BLaER1 treated with 17β-estradiol and CSF1 and Interleukin-3, amounts not matched to agents 10 nM and 100 nM (cell line): ENCODE measurements at regions not wholly inside any gene's neighbourhood (a gene's known extent, or its start where the extent isn't known, plus 50 kb on each side); places are given as distances from the start of the nearest gene placed in this dataset.

Source experiments
- H3K27ac ChIP-seq, 11 experiments: shearing (Covaris generic); formaldehyde crosslinking; 2 replicates each; pipeline ENCODE4 v1.8.1; 2022
- H3K27me3 ChIP-seq, 11 experiments: shearing (Covaris generic); formaldehyde crosslinking; 2 replicates each; pipeline ENCODE4 v1.8.1; 2022
- H3K36me3 ChIP-seq, 11 experiments: shearing (Covaris generic); formaldehyde crosslinking; 2 replicates each; pipeline ENCODE4 v1.8.1; 2022
- H3K4me1 ChIP-seq, 10 experiments: shearing (Covaris generic); formaldehyde crosslinking; 2 replicates each; pipeline ENCODE4 v1.8.1; 2022
- H3K4me2 ChIP-seq, 11 experiments: shearing (Covaris generic); formaldehyde crosslinking; 2 replicates each; pipeline ENCODE4 v1.8.1; 2022
- H3K4me3 ChIP-seq, 10 experiments: shearing (Covaris generic); formaldehyde crosslinking; 2 replicates each; pipeline ENCODE4 v1.8.1; 2022
- H3K9ac ChIP-seq, 11 experiments: shearing (Covaris generic); formaldehyde crosslinking; 2 replicates each; pipeline ENCODE4 v1.8.1; 2022
- H3K9me3 ChIP-seq, 11 experiments: shearing (Covaris generic); formaldehyde crosslinking; replicated peaks in 1 of 11; 2 replicates each; pipeline ENCODE4 v1.8.1; 2022
- H4K20me1 ChIP-seq, 11 experiments: shearing (Covaris generic); formaldehyde crosslinking; 2 replicates each; pipeline ENCODE4 v1.8.1; 2022
- Cebpa-rat ChIP-seq, 11 experiments: shearing (Covaris generic); IDR thresholded peaks; 2 replicates each; pipeline ENCODE4 v1.8.1; 2022

- H3K27ac ChIP-seq: no peak overlapping the region
- H4K20me1 ChIP-seq: no peaks in the 10 kb centered on the region
- H3K4me2 ChIP-seq: no peak overlapping the region
- no peak for TF ChIP-seq Cebpa-rat (IDR thresholded peaks at IDR 0.05)
- no peaks in the 10 kb centered on the region for H3K36me3 ChIP-seq
- no peaks in the 10 kb centered on the region for H3K9me3 ChIP-seq
- no peaks in the 10 kb centered on the region for H3K4me1 ChIP-seq
- no peaks in the 10 kb centered on the region for H3K27me3 ChIP-seq
- H3K9ac ChIP-seq: no peak overlapping the region
- no peak overlapping the region for H3K4me3 ChIP-seq
Measured at GRCh38 chr16:49967012-49967559, 57.9 kb upstream of the CNEP1R1 start.

GRCh38 chr16:49969091-49970030, 55.7 kb upstream of the CNEP1R1 start:
- TF ChIP-seq Cebpa-rat (IDR thresholded peaks at IDR 0.05): no peak
- Histone ChIP-seq H3K36me3 (no peaks in the 10 kb centered on the region), H3K4me1 (no peaks in the 10 kb centered on the region), H3K4me2 (no peak overlapping the region), H3K4me3 (no peak overlapping the region), H3K27ac (no peak overlapping the region), H3K27me3 (no peaks in the 10 kb centered on the region), H4K20me1 (no peaks in the 10 kb centered on the region), H3K9me3 (no peaks in the 10 kb centered on the region), H3K9ac (no peak overlapping the region)

- Histone ChIP-seq H3K36me3 (no peaks in the 10 kb centered on the region), H3K27ac (no peak overlapping the region), H3K27me3 (no peaks in the 10 kb centered on the region), H3K9me3 (no peaks in the 10 kb centered on the region), H3K9ac (no peak overlapping the region), H4K20me1 (no peaks in the 10 kb centered on the region), H3K4me3 (no peak overlapping the region), H3K4me1 (no peaks in the 10 kb centered on the region), H3K4me2 (no peak overlapping the region)
- TF ChIP-seq Cebpa-rat (IDR thresholded peaks at IDR 0.05): no peak
Measured at GRCh38 chr16:49970797-49971431, 54.1 kb upstream of the CNEP1R1 start.

GRCh38 chr16:49972280-49972679, 52.7 kb upstream of the CNEP1R1 start:
- Histone ChIP-seq H3K4me3 (no peak overlapping the region), H3K36me3 (no peaks in the 10 kb centered on the region), H4K20me1 (no peaks in the 10 kb centered on the region), H3K4me2 (no peak overlapping the region), H3K4me1 (no peaks in the 10 kb centered on the region), H3K9me3 (peaks cover 0 to 4% (median 3%) of the 10 kb centered on the region in 11 experiments; a peak in 5 of 22 replicates), H3K9ac (no peak overlapping the region), H3K27ac (no peak overlapping the region), H3K27me3 (no peaks in the 10 kb centered on the region)
- no peak for TF ChIP-seq Cebpa-rat (IDR thresholded peaks at IDR 0.05)

GRCh38 chr16:49972961-49973360, 52.1 kb upstream of the CNEP1R1 start:
- TF ChIP-seq Cebpa-rat (IDR thresholded peaks at IDR 0.05): no peak
- H3K9me3 ChIP-seq: peaks cover 0 to 11% (median 8%) of the 10 kb centered on the region in 11 experiments; a peak in 8 of 22 replicates
- no peaks in the 10 kb centered on the region for H3K4me1 ChIP-seq
- no peak overlapping the region for H3K4me2 ChIP-seq
- H3K36me3 ChIP-seq: no peaks in the 10 kb centered on the region
- H3K27ac ChIP-seq: no peak overlapping the region
- no peaks in the 10 kb centered on the region for H4K20me1 ChIP-seq
- no peak overlapping the region for H3K9ac ChIP-seq
- no peak overlapping the region for H3K4me3 ChIP-seq
- H3K27me3 ChIP-seq: no peaks in the 10 kb centered on the region
